ENCODE measurements at regions not wholly inside any gene's neighbourhood (a gene's known extent, or its start where the extent isn't known, plus 50 kb on each side); places are given as distances from the start of the nearest gene placed in this dataset.
A peak's percentile ranks its signal among the peaks of the same experiment; 100 is the strongest.
"Not testable (repeated sequence)": the region's sequence is repeated elsewhere in the genome, so short reads cannot be mapped to it uniquely, and the experiment has no call there.

- no peak for DNase-seq
These were observed 50.2 kb upstream of the PLET1 start for GRCh38 chr11:112310848-112311247.

GRCh38 chr11:112315057-112315720 is 54.5 kb upstream of the PLET1 start:
- DNase-seq: no peak

DNA sequence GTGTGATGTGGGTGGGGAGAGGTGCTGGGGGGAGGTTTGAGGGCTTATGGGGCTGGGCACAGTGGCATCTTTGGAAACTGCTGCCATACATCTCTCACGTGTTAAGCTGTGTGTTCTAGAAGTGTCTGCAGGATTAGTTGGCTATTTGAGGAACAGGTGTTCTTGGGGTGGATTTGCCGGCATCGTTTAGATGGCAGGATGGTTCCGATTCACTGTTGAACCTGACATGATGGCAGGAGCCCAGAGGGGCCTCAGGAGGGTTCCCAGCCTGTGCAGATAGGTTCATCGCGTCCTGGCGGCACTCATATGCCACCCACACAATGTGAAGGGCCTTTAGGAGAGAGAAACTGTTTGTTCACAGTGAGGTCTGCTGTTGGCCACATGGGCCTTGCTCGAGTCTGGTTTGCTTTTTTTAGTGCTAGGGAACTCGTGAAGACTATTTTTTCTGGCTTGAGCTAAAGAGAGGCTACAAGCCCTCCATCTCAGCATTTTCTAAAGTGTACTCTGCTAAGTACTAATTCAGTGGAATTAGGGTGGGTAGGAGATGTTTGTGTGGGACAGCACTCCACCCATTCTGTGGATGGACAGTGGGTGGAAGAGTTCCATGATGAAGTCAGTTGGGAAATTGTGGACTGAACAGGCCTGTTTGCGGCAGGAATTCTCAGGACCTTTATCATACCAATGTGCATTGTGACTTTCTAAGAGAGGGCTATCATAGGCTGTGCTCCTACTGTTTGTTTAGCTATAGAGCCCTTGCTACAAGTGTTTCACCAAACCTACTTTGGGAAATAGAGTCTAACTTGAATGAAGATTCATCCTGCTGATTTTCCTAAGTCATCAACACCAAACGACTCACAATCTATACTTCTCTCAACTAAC is 55.4 kb upstream of the PLET1 start:
- no peak for DNase-seq

- no peak for DNase-seq
These were observed 56.3 kb upstream of the PLET1 start for GRCh38 chr11:112316971-112317370.

DNA sequence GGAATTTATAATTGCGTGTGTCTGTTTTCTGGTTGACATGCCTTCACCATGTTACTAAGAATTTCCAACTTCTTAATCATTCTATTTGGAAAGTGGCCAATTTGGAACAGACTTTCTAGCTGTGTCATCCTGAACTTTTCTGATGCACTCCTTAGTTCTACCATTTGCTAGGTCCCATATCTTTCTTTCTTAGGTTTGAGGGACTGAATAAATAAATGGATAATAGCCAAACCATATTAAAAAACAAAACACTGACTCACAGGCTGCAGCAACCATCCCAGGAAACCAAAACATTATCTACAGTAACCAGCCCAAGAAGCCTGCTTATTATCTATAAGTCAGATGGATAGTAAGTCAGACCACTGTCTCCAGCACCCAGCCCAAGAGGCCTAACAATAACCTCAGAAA is 57.5 kb upstream of the PLET1 start:
- DNase-seq: peak; percentile 94

GRCh38 chr11:112318661-112319060 is 58.0 kb upstream of the PLET1 start:
- no peak for DNase-seq

GRCh38 chr11:112320668-112321067 is 60.0 kb upstream of the PLET1 start:
- no peak for DNase-seq

- DNase-seq: peak; percentile 85
These were observed 61.0 kb upstream of the PLET1 start for GRCh38 chr11:112321501-112322172.

DNA sequence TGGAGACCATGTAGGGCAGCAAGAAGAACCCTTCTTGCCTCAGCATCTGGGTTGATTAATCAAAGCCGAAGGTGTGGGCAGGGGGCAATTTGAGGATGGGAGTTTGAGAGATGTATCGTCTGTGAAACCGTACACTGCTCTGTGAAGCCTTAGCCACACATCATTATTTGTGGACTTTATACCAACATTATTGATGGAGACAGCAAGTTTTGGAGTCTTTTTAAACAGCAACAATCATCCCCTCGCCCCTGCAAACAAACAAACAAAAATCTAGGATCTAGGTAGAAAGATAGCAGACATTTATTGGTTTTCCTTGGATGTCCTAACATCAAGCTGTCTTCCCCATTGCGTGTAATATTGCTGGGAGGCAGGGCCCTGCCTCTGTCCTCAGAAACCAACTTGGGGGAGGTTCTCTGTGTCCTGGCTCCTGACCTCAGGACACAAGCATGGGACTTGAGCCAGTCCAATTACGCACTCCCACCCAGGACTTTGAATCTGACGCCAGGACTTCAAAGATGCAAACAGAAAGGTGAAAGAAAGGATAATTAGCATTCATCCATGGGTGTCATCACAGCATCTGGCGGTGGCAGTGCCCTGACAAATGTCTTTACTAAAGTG is 61.6 kb upstream of the PLET1 start:
- no peak for DNase-seq

DNA sequence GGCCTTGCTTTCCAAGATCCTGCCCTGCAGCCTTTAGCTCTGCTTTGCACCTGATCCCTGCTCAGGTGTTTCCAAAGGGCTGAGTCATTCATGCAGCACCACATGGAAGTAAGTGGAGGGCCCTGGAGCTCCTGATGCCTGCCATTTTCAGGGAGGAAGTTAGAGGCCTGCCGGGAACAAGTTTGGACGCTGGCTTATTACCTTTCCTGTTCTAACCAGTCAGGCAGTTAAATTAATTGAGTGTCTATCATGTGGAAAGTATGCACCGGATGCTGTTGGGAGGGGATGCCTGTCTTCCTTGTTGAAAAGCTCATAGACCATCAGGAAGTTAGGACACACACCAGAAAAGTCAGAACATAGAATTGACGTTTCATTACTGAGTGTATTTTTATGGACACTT is 73.7 kb upstream of the PLET1 start:
- no peak for DNase-seq

DNA sequence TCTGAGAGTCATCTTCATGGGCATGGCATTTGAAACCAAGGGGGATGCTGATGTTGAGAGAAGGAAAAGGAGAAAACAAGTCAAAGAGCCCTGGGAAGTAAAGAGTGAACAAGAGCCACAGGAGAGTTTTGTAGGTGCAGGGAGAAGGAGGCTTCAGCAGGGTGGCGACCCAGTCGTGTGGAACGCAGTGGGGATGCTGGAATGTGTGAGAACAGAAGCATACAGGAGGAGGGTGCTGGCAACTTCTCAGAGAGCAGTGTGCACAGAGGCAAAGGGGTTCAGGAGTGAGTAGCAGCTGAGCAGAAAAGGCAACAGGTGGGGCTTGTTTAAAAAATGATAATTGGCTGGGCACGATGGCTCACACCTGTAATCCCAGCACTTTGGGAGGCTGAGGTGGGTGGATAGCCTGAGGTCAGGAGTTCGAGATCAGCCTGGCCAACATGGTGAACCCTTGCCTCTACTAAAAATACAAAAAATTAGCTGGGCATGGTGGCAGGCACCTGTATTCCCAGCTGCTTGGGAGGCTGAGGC is 75.8 kb upstream of the PLET1 start:
- DNase-seq: no peak

DNA sequence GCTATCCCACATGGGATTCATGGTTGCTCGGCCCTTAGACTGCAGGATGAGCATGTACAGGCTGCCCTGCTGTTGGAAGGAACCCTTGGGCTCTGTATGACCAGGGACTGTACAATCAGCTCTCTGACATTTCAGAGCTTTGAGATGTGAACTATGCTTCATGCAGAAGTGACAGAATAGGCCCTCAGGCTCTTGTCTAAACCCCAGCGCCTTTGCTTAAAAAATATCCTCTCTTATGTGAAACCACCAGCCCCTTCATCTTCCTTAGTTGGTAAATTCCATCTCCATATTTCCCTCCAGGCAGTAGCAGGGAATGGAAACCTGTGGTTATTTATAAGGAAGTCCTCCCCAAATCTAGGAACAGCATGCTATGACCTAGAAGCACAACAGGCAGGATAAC is 78.9 kb upstream of the PLET1 start:
- DNase-seq: no peak

GRCh38 chr11:112343368-112344039 is 82.8 kb upstream of the PLET1 start:
- no peak for DNase-seq

DNA sequence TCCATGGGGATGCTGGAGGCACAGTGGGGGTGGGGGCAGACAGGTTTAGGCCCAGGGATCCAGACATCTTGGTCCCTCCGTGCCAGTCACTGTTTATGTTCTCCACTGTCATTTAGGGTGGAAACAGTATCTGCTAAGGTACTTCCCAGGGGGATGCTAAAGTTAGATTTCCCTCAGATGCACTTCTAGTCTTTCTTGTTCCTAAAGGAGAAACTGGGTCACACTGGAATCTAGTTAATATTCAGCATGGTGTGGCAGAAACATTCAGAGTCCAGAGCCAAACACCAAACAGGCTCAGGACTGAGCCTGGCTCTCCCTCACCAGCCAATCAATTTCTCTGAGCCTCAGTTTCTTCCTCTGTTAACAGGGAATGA is 83.4 kb upstream of the PLET1 start:
- DNase-seq: no peak

DNA sequence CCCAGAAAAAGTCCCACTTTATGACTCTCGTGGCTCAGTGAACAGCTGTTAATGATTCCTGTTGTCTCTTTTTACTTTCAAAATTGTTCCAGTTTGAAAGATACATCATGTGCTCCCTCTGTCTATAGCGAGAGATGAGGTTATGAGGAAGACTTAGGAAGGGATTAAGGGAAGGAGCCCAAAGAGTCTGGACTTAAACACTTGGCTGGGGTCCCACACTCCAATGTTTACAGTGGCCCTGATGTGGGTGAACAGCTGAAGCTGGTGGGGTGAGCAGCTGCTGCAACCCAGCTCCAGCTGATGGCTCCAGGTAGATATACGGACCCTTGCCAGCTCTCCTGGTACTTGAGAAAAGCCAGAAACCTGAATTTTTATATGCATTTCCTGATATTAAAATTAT is 84.5 kb upstream of the PLET1 start:
- no peak for DNase-seq

DNA sequence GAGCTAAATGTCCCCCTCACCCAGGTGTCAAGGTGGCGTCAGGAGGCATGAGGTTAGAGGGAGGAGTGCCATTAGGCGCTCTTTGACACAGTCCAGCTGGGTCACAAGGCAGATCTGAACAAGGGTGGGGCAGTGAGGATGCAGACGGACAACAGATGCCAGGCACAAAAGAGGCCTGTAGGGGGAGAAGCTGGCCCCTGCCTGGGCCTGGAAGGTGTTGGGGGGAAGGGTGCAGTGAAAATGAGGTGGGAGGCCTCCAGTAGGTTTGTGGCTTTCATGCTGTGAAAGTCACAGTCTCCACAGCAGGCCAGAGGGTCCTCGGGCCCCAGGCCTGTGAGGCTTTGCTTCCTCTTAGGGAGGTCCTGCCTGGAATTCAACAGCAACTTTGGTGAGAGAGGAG is 85.0 kb upstream of the PLET1 start:
- no peak for DNase-seq

DNA sequence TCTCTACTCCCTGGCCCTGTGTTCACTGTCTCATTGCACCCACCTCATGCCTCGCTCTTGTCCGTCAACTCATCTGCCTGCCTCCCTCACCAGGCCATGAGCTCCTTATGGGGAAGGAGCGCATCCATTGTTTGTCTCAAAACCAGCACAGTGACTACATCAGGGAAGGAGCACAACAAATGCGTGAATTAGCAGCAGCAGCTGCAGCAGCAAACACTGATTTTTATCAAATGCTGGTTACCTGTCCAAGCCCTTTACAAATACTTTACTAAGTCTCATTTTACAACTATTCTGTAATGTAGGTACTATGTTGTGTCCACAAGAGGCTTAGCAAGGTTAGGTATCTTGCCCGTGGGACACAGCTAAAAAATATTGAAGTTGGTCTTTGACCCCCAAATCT is 85.9 kb upstream of the PLET1 start:
- DNase-seq: no peak

DNA sequence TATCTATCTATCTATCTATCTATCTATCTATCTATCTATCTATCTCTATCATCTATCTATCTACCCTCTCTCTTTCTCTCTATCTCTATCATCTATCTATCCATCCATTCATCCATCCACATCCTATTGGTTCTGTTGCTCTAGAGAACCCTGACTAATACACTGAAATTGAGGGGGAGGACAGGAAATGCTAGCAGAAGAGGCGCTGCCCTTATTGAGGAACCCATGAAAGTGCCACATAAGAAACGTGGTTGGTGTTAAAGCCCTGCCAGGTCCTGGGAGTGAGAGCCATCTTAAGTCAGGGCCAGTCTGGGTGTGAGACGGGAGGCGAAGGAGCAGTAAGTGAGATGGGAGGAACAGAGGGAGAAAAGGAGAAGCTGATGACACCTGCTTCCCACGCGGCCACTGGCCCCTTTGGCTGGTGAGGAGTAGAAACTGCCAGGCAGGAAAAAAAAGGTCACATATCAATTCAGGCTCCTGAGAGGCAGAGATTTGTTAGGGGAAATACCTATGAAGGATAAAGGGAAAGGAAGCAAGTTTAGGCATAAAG is 87.9 kb upstream of the PLET1 start:
- no peak for DNase-seq

- not testable (repeated sequence) for DNase-seq
These were observed 90.8 kb upstream of the PLET1 start for GRCh38 chr11:112351423-112351822.

- DNase-seq: peak; percentile 21
These were observed 92.2 kb upstream of the PLET1 start for GRCh38 chr11:112352907-112353306.

GRCh38 chr11:112354364-112354763 is 93.7 kb upstream of the PLET1 start:
- DNase-seq: no peak

GRCh38 chr11:112355726-112356125 is 95.1 kb upstream of the PLET1 start:
- DNase-seq: peak; percentile 67
